GM21367 (cell line): ENCODE measurements at regions not wholly inside any gene's neighbourhood (a gene's known extent, or its start where the extent isn't known, plus 50 kb on each side); places are given as distances from the start of the nearest gene placed in this dataset.

Experiments used
- ATAC-seq: cut with Tn5 transposase; IDR thresholded peaks from one replicate; pipeline ENCODE4 v1.9.1; 2021; ENCODE audit not compliant: unreplicated experiment

- ATAC-seq, result no peak
Measured at GRCh38 chr14:61941421-61942150, 179.4 kb downstream of the SNAPC1 start.

- no peak for ATAC-seq
Measured at GRCh38 chr14:61948376-61948775, 186.2 kb downstream of the SNAPC1 start.

GRCh38 chr14:61950340-61950739 lies 188.1 kb downstream of the SNAPC1 start:
- no peak for ATAC-seq

- ATAC-seq, result no peak
Measured at GRCh38 chr14:61953602-61954001, 191.4 kb downstream of the SNAPC1 start.

GRCh38 chr14:61954306-61954705 lies 192.1 kb downstream of the SNAPC1 start:
- ATAC-seq, result no peak

GRCh38 chr14:61956517-61956916 lies 194.3 kb downstream of the SNAPC1 start:
- ATAC-seq, result no peak

GRCh38 chr14:61959348-61959747 lies 197.1 kb downstream of the SNAPC1 start:
- ATAC-seq, result no peak

- ATAC-seq, result no peak
Measured at GRCh38 chr14:61961369-61961768, 199.1 kb downstream of the SNAPC1 start.

- no peak for ATAC-seq
Measured at GRCh38 chr14:61963926-61964325, 201.7 kb downstream of the SNAPC1 start.

- no peak for ATAC-seq
Measured at GRCh38 chr14:61965030-61965745, 203.0 kb downstream of the SNAPC1 start.

GRCh38 chr14:61968207-61968606 lies 206.0 kb downstream of the SNAPC1 start:
- ATAC-seq, result no peak

GRCh38 chr14:61972711-61973110 lies 210.5 kb downstream of the SNAPC1 start:
- no peak for ATAC-seq

GRCh38 chr14:61973981-61974380 lies 211.8 kb downstream of the SNAPC1 start:
- ATAC-seq, result no peak

GRCh38 chr14:61977217-61977616 lies 215.0 kb downstream of the SNAPC1 start:
- ATAC-seq, result no peak

- ATAC-seq, result no peak
Measured at GRCh38 chr14:61988240-61988639, 226.0 kb downstream of the SNAPC1 start.

- no peak for ATAC-seq
Measured at GRCh38 chr14:61992139-61992538, 229.9 kb downstream of the SNAPC1 start.

- ATAC-seq, result no peak
Measured at GRCh38 chr14:61992926-61993325, 230.7 kb downstream of the SNAPC1 start.

GRCh38 chr14:61994589-61994988 lies 232.4 kb downstream of the SNAPC1 start:
- no peak for ATAC-seq

GRCh38 chr14:61996753-61997152 lies 234.5 kb downstream of the SNAPC1 start:
- no peak for ATAC-seq

GRCh38 chr14:61997161-61997560 lies 234.9 kb downstream of the SNAPC1 start:
- ATAC-seq, result no peak

GRCh38 chr14:62001963-62002362 lies 239.7 kb downstream of the SNAPC1 start:
- no peak for ATAC-seq

GRCh38 chr14:62002642-62003041 lies 240.4 kb downstream of the SNAPC1 start:
- no peak for ATAC-seq

- ATAC-seq, result no peak
Measured at GRCh38 chr14:62003701-62004100, 241.5 kb downstream of the SNAPC1 start.
